ENCODE measurements at regions not wholly inside any gene's neighbourhood (a gene's known extent, or its start where the extent isn't known, plus 50 kb on each side); places are given as distances from the start of the nearest gene placed in this dataset.

GRCh38 chr10:80946073-80946472, 408.4 kb downstream of the SH2D4B start:
- Histone ChIP-seq H3K4me1 (peaks cover 0 to 12% (median 0%) of the 10 kb centered on the region in 3 donors), H3K9me3 (no peaks in the 10 kb centered on the region), H3K36me3 (no peaks in the 10 kb centered on the region), H3K4me3 (no peak overlapping the region), H3K27me3 (no peaks in the 10 kb centered on the region), H3K27ac (no peak overlapping the region)
- TF ChIP-seq EP300 (IDR thresholded peaks at IDR 0.05): no peak
- no peak for TF ChIP-seq POLR2A (IDR thresholded peaks at IDR 0.05)
- TF ChIP-seq, protein P1, sequence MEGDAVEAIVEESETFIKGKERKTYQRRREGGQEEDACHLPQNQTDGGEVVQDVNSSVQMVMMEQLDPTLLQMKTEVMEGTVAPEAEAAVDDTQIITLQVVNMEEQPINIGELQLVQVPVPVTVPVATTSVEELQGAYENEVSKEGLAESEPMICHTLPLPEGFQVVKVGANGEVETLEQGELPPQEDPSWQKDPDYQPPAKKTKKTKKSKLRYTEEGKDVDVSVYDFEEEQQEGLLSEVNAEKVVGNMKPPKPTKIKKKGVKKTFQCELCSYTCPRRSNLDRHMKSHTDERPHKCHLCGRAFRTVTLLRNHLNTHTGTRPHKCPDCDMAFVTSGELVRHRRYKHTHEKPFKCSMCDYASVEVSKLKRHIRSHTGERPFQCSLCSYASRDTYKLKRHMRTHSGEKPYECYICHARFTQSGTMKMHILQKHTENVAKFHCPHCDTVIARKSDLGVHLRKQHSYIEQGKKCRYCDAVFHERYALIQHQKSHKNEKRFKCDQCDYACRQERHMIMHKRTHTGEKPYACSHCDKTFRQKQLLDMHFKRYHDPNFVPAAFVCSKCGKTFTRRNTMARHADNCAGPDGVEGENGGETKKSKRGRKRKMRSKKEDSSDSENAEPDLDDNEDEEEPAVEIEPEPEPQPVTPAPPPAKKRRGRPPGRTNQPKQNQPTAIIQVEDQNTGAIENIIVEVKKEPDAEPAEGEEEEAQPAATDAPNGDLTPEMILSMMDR (IDR thresholded peaks at IDR 0.05): no peak
- no peak for TF ChIP-seq POLR2AphosphoS5 (IDR thresholded peaks at IDR 0.05)
- no peak for ATAC-seq
- 13 to 43% methylated on average over 1 of the region's 1 CpG for WGBS, 2 donors (ENCODE audit: low coverage in 1 of 2)

GRCh38 chr10:80946957-80947726, 409.4 kb downstream of the SH2D4B start:
- H3K27me3 ChIP-seq: no peaks in the 10 kb centered on the region
- no peaks in the 10 kb centered on the region for H3K9me3 ChIP-seq
- no peak overlapping the region for H3K4me3 ChIP-seq
- no peak overlapping the region for H3K27ac ChIP-seq
- peaks cover 0 to 12% (median 0%) of the 10 kb centered on the region in 3 donors for H3K4me1 ChIP-seq
- TF ChIP-seq, protein P1 (IDR thresholded peaks at IDR 0.05): no peak
- TF ChIP-seq POLR2AphosphoS5 (IDR thresholded peaks at IDR 0.05) (no peak), POLR2A (IDR thresholded peaks at IDR 0.05) (no peak), EP300 (IDR thresholded peaks at IDR 0.05) (no peak)
- H3K36me3 ChIP-seq: no peaks in the 10 kb centered on the region
- 73 to 82% methylated on average over 5 of the region's 5 CpGs for WGBS, 2 donors (ENCODE audit: low coverage in 1 of 2)
- ATAC-seq: no peak

DNA sequence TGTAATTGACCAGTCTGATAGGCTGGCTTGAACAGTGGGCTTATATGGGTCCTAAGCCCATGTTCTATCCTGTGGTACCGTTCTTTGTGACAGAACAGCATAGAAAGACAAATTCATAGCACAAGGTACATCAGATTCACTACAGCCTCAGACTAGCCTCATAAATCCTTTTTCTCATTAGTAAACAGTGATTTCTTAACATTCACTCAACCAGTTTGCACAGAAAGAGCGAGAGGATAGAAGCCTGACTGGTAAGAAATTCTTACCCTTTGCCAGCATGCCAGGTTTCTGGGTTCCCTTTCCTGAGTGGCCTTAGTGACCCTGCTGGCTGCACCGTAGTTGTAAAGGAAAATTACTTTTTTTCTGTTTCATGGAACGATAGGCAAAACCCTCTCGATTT, 412.1 kb downstream of the SH2D4B start:
- TF ChIP-seq, protein P1 (IDR thresholded peaks at IDR 0.05): no peak
- H3K4me3 ChIP-seq: no peak overlapping the region
- ATAC-seq: no peak
- peaks cover 0 to 12% (median 0%) of the 10 kb centered on the region in 3 donors for H3K4me1 ChIP-seq
- H3K36me3 ChIP-seq: no peaks in the 10 kb centered on the region
- no peak overlapping the region for H3K27ac ChIP-seq
- H3K27me3 ChIP-seq: no peaks in the 10 kb centered on the region
- WGBS, 2 donors (ENCODE audit: low coverage in 1 of 2): 86 to 93% methylated on average over 4 to 5 of the region's 5 CpGs
- H3K9me3 ChIP-seq: no peaks in the 10 kb centered on the region

DNA sequence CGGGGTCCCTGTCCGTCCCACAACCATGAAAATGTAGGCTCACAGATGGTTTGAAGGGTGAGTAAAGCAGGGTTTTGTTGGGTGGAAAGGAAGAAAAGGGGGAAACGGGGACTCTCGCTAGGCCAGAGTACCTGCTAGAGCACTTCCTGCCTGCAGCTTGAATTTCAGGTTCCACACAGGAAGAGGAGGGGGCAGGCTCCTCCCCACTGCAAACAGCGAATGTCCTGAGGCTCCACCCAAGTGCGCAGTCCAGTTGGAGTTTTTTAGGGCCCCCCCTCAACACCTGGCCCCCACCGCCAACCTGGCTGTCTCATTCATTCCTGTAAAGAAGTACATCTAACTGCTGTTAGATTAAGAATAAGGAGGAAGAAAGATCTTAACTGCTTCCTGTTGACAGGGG, 414.7 kb downstream of the SH2D4B start:
- no peaks in the 10 kb centered on the region for H3K9me3 ChIP-seq
- TF ChIP-seq POLR2A (IDR thresholded peaks at IDR 0.05) (no peak), POLR2AphosphoS5 (IDR thresholded peaks at IDR 0.05) (no peak), EP300 (IDR thresholded peaks at IDR 0.05) (no peak)
- TF ChIP-seq, protein P1 (IDR thresholded peaks at IDR 0.05): no peak
- H3K4me3 ChIP-seq: no peak overlapping the region
- no peaks in the 10 kb centered on the region for H3K4me1 ChIP-seq
- H3K36me3 ChIP-seq: no peaks in the 10 kb centered on the region
- no peaks in the 10 kb centered on the region for H3K27me3 ChIP-seq
- no peak overlapping the region for H3K27ac ChIP-seq
- 76 to 93% methylated on average over 5 to 6 of the region's 7 CpGs for WGBS, 2 donors (ENCODE audit: low coverage in 1 of 2)
- no peak for ATAC-seq

DNA sequence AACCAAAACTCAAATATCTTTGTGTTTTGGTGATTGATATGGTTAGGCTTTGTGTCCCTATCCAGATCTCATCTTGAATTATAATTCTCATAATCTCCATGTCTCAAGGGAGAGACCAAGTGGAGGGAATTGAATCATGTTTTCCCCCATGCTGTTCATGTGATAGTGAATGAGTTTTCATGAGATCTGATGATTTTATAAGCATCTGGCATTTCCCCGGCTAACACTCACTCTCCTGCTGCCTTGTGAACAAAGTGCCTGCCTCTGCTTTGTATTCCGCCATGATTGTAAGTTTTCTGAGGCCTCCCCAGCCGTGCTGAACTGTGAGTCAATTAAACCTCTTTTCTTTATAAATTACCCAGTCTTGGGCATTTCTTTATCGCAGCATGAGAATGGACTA, 419.5 kb downstream of the SH2D4B start:
- no peaks in the 10 kb centered on the region for H3K4me1 ChIP-seq
- no peak overlapping the region for H3K27ac ChIP-seq
- H3K27me3 ChIP-seq: no peaks in the 10 kb centered on the region
- 70 to 72% methylated on average over 4 of the region's 4 CpGs for WGBS, 2 donors (ENCODE audit: low coverage in 1 of 2)
- TF ChIP-seq EP300 (IDR thresholded peaks at IDR 0.05): no peak
- no peak for TF ChIP-seq POLR2AphosphoS5 (IDR thresholded peaks at IDR 0.05)
- TF ChIP-seq, protein P1 (IDR thresholded peaks at IDR 0.05): no peak
- no peak for TF ChIP-seq POLR2A (IDR thresholded peaks at IDR 0.05)
- no peaks in the 10 kb centered on the region for H3K9me3 ChIP-seq
- H3K36me3 ChIP-seq: no peaks in the 10 kb centered on the region
- no peak overlapping the region for H3K4me3 ChIP-seq
- ATAC-seq: no peak
